ENCODE measurements at regions not wholly inside any gene's neighbourhood (a gene's known extent, or its start where the extent isn't known, plus 50 kb on each side); places are given as distances from the start of the nearest gene placed in this dataset.
A peak's percentile ranks its signal among the peaks of the same experiment; 100 is the strongest.
"Not testable (repeated sequence)": the region's sequence is repeated elsewhere in the genome, so short reads cannot be mapped to it uniquely, and the experiment has no call there.

- no peak for DNase-seq
Measured at GRCh38 chr14:105863296-105864108, 337.1 kb downstream of the TMEM121 start.

GRCh38 chr14:105864116-105864515 lies 337.7 kb downstream of the TMEM121 start:
- DNase-seq: no peak

DNA sequence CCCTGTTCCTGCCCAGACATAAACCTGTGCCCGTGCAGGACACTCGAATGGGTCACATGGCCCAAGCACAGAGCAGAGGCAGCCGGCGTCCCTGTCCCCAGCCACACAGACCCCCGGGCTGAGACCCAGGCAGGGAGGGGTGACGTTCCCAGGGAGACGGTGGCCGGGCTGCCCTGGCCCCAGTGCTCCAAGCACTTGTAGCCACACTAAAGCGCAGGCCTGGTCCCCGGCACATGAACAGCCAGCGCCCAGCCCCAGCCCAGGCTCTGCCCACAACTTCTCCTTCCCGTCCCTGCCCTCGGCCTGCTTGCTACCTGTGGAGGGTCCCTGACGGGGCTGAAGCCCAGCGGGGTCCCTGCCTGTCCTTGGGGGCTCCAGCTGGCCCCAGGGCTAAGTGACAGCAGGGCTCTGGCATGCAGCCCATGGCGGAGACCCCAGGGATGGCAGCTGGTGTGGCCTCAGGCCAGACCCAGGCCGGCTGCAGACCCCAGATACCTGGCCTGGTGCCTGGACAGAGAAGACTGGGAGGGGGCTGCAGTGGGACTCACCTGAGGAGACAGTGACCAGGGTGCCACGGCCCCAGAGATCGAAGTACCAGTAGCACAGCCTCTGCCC lies 338.4 kb downstream of the TMEM121 start:
- no peak for DNase-seq

GRCh38 chr14:105865266-105865903 lies 339.0 kb downstream of the TMEM121 start:
- DNase-seq: peak; percentile 59

DNA sequence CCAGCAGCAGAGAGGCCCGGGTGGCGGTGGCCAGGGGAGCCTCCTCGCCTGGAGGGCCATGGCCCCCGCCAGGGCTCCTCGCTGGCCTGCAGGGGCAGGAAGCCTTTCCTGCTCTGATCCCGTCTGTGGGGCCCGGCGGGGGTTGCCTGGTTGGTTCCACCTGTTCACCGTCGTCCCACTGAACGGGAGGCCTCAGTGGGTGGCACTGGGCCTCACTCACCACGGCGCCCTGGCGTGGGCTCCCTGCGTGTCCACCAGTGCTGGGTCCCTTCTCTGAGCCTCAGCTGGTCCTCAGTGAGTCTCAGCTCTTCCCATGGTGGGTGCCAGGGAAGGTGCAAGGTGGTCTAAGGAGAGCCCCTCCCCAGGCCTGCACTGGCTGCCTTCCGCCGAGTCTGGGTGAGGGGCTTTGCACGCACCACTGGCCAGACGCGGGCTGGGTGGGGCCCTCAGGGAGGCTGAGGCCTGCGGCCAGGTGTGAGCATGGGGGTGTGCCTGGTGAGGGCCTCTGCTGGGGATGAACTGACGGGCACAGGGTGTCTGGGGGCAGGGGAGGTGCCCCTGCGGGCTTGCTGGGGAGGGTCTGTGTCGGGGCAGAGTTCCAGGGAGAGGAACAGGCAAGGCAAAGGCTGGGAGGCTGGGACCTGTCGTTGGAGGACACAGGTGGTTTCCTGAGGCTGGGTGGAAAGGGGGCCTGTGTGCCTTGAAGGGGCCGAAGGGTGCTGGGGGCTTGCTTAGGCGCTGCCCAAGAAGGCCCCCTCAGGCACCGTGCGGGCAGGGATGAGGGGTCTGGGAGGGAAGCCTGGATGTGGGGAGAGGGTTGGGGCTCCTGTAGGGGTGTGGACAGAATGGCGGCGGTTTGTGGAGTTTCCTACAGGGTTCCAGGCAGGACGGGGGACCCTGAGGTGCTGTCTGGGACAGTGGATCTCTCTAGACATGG lies 339.8 kb downstream of the TMEM121 start:
- DNase-seq: no peak

GRCh38 chr14:105866841-105867321 lies 340.5 kb downstream of the TMEM121 start:
- no peak for DNase-seq

DNA sequence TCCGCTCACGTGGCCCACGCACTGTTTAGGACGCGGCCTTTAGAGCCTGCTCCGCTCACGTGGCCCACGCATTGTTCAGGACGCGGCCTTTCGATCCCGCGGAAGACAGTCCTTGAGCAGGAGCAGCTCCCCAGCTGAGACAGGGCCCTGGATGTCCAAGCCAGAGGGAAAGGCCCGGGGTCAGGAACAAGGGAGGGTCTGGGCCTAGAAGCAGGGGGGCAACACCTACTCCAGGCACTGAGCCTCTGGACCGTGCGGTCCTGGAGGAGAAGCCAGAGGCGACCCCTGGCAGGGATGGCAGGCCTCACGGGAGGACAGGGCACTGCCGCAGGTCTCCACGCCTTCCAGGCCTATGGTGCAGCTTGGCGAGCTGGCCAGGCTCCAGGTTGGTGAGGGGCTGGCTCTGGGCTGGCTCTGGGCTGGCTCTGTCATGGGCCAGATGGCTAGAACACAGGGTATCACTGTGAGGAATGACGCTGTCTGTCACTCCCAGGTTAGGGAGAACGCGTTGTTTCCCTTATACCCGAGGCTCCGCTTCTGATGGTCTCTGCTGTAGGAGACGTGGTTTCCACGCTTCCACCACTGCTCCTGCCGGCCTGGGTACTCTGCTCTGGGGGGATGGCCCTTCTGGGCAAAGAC lies 341.7 kb downstream of the TMEM121 start:
- DNase-seq: no peak

DNA sequence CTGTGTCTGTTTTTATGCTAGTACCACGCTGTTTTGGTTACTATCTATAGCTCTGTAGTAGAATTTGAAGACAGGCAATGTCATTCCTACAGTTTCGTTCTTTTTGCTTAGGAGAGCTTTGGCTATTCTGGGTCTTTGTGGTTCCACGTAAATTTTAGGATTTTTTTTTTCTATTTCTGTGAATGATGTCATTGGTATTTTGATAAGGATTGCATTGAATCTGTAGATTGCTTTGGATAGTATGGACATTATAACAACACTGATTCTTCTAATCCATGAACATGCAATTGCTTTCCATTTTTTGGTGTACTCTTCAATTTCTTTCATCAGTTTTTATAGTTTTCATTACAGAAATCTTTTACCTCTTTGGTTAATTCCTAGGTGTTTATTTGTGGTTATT lies 345.2 kb downstream of the TMEM121 start:
- DNase-seq: no peak

DNA sequence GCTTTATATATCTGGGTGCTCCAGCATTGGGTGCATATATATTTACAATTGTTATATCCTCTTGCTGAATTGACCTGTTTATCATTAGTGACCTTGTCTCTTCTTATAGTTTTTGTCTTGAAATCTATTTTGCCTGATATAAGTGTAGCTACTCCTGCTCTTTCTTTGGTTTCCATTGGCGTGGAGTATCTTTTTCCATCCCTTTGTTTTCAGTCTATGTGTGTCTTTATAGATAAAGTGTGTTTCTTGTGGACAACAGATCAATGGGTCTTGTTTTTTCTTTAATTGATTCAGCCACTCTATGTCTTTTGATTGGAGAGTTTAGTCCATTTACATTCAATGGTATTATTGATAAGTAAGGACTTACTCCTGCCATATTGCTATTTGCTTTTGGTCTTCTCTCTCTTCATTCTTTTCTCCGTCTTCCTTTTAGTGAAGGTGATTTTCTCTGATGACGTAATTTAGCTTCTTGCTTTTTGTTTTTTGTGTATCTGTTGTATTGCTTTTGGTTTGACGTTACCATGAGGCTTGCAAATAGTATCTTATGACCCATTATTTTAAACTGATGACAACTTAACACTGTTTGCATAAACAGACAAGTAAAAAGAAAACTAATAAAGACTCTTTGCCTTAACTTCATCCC lies 347.6 kb downstream of the TMEM121 start:
- no peak for DNase-seq

GRCh38 chr14:105876158-105876557 lies 349.8 kb downstream of the TMEM121 start:
- no peak for DNase-seq

GRCh38 chr14:105876829-105877228 lies 350.4 kb downstream of the TMEM121 start:
- no peak for DNase-seq

DNA sequence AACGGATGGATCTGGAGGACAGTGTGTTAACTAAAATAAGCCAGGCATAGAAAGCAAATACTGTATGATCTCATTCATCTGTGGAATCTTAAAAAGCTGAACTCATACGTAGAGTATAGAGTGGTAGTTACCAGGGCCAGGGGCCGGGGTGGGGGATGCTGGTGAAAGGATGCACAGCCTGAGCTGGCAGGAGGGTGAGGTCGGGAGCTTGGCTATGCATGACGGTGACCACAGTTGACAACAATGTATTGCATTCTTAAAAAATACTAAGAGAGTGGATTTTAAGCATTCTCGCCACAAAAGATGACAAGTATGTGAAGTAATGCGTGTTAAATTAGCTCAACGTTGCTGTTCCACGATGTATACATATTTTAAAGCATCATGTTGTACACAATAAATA lies 351.3 kb downstream of the TMEM121 start:
- no peak for DNase-seq

- no peak for DNase-seq
Measured at GRCh38 chr14:105878125-105878524, 351.7 kb downstream of the TMEM121 start.

- DNase-seq: no peak
Measured at GRCh38 chr14:105878554-105878953, 352.2 kb downstream of the TMEM121 start.

- no peak for DNase-seq
Measured at GRCh38 chr14:105879503-105879866, 353.1 kb downstream of the TMEM121 start.

DNA sequence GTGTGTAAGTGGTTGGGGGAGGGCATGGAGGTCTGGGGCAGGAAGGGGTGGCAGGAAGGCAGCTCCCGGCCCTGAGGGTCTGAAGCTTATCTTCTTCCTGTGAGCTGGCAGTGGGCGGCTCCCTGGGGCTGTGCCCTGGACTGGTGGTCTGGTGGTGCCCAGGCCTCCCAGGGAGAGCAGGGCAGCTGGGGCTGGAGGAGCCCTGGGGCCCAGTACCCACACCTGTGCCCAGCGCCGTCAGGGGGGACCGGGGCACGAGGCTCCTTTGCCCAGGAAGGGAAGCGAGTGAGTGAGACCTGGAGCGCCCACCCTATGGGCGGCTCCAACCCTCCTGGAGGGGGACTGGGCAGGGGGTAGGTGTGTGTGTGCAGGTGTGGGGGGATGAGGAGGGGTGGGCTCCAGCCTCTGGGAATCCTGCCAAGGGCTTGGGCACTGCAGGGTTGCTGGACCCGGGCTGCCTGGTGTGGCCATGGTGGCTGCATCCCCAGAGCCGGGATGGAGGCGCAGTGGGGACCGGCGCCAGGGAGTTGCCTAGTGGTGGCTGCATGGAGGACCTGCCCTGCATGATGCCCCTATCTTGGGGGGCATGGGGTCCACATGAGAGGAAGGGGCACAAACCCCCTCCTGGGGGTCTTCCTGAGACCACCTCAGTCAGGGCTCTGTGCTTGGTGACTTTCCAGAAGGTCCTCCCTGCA lies 353.6 kb downstream of the TMEM121 start:
- DNase-seq: no peak

DNA sequence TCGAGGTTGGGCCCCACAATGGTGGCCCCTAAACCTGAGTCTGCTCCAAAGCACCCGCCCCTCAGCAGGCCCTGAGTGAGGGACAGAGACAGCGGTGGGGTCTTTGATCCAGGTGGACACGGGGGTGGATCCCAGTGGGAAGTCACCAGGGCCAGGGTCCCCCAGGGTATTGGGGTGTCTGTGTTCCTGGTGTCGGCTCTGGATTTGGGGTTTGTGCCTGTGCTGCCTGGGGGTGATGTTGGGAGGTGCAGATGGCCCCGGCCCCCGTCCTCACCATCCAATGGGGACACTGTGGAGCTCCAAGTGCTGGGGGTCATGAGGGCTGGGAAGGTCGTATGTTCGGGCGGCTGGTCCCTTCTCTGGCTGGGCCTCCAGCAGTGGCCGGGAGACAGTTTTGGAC lies 354.2 kb downstream of the TMEM121 start:
- no peak for DNase-seq

DNA sequence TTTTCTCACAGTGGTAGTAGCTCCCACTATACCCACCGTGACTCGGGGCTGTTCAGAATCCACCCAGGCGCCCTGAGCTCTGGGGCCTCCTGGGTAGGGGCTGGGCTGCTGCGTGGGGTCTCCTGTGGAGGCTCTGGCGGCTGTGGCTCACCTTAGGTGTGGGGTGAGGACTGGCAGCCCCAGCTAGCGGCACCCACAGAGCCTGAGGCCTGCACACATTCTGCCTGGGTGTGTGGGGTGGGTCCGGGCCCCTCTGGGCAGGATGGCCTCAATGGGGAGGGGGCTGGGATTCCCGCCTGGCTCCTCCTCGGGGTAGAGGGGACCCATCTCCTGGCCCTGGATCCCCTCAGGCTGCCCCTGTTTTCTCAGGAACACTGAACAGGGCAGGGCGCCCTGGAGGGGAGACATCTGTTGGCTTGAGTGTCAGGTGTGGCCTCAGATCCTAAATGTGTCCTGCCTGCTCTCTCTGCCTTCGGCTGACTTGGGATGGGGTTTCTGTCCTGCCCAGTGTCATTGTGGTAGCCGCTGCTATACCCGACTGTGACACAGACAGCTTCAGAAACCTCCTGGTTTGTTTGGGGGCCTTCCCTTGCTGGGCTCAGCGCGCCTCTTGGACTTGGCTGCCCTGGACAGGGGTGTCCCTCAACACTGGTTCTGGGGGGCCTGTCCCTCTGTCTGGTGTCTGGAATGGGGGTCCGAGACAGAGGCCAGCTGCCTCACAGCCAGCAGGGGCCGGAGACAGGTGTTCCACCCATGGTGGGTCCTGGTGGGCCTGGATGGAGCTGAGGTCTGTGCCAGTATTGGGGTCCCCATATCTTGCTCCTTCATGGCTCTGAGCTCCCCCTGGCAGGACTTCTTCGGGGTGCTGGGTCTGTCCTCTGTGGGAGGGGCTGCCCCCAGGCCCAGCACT lies 354.9 kb downstream of the TMEM121 start:
- no peak for DNase-seq

GRCh38 chr14:105882011-105882410 lies 355.6 kb downstream of the TMEM121 start:
- not testable (repeated sequence) for DNase-seq

DNA sequence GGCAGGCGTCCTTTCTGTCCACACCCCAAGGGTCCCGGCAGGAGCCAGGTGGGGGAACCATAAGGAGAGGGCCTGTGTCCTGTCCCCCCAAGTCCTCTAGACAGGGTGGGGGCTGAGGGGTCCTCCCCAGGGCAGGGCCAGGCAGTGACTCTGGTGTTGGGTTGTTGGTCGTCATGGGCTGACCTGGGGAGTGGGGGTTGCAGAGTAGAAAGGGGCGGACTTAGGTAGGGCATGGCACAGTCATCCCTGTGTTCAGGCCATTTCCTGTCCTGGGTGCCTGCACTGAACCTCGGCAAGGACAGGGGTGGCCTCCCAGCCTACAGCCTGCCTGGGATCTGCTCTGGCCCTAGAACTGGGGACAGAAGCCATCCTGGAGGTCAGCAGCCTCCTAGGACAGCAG lies 356.2 kb downstream of the TMEM121 start:
- no peak for DNase-seq
